Adrenal gland (tissue), 9 donors: ENCODE measurements at regions not wholly inside any gene's neighbourhood (a gene's known extent, or its start where the extent isn't known, plus 50 kb on each side); places are given as distances from the start of the nearest gene placed in this dataset.
A peak's percentile ranks its signal among the peaks of the same experiment; 100 is the strongest.

ENCODE experiments used
- DNase-seq, 7 donors: peaks; one replicate each; pipeline ENCODE4 v3.0.0-alpha.2; 2019 to 2020
- H3K27ac ChIP-seq, 5 donors: fragments of 200-600 bp; sonication (generic) in 4 of 5; 1 replicate in 3 of 5; 2 replicates in 2 of 5; pipeline versions ENCODE4 v1.5.1 to v1.8.0; 2016 to 2020; ENCODE audit warnings: mild to moderate bottlenecking in 1 of 5
- H3K27me3 ChIP-seq: fragments of 200-600 bp; 2 replicates; pipeline ENCODE4 v1.8.0; 2021
- H3K36me3 ChIP-seq, 2 donors: fragments of 200-600 bp; replicated peaks in 1 of 2; 1 replicate in 1 of 2; 2 replicates in 1 of 2; pipeline versions ENCODE4 v1.5.1 to v1.8.0; 2018 to 2022
- H3K4me1 ChIP-seq, 2 donors: fragments of 200-600 bp; replicated peaks in 1 of 2; 1 replicate in 1 of 2; 2 replicates in 1 of 2; pipeline versions ENCODE4 v1.5.1 to v1.8.0; 2018 to 2021
- H3K4me3 ChIP-seq, 4 donors: fragments of 200-600 bp; sonication (generic) in 3 of 4; one replicate each; pipeline ENCODE4 v1.5.1; 2016 to 2018
- H3K9me3 ChIP-seq, 3 donors: fragments of 200-600 bp; sonication (generic) in 1 of 3; replicated peaks in 1 of 3; 1 replicate in 2 of 3; 2 replicates in 1 of 3; pipeline versions ENCODE4 v1.5.1 to v1.8.0; 2016 to 2021
- CTCF ChIP-seq, 6 experiments: fragments of 450-650 bp in 4 of 6; fragments of 200-600 bp in 2 of 6; sonication (generic) in 1 of 6; IDR thresholded peaks; 1 replicate in 5 of 6; 2 replicates in 1 of 6; pipeline versions ENCODE4 v1.5.1 to v1.8.0; 2016 to 2021; ENCODE audit warnings: antibody characterized with exemption in 6 of 6, mild to moderate bottlenecking in 2 of 6, moderate library complexity in 1 of 6
- POLR2A ChIP-seq, 2 donors: fragments of 450-650 bp; IDR thresholded peaks; one replicate each; pipeline ENCODE4 v1.6.1; 2017; ENCODE audit warnings: antibody characterized with exemption in 2 of 2, mild to moderate bottlenecking in 2 of 2, moderate library complexity in 1 of 2
- WGBS, 4 donors: extraction: QIAGEN DNeasy Blood & Tissue Kit in 2 of 4; methylation state at CpG; one replicate each; pipeline versions ENCODE4 v1.1.5 to v1.1.7; 2013 to 2017; 5-methylcytosine and 5-hydroxymethylcytosine counted together
- intact Hi-C, 2 donors: fragments of 100-400 bp; cut with DNase I; formaldehyde crosslinking; loops; one replicate each; pipeline versions ENCODE4 v1.14.1 to v1.15.0; 2022 to 2023
- donor health status: healthy with polysubstance abuse.
- donor health status: Bipolar disorder and iron deficiency.
- donor health status: DM: yes; HTN: yes; CAD: no.
- donor health status: DM: no; HTN: no; CAD: no.
- donor health status: DM: no; HTN: no; CAD: no.

- WGBS, 4 donors, result 56 to 71% (median 66%) methylated on average over 2 of the region's 2 CpGs
- TF ChIP-seq POLR2A (IDR thresholded peaks at IDR 0.05), result no peak
- peak in 2 of 6 experiments; percentile 5 to 10 for TF ChIP-seq CTCF (IDR thresholded peaks at IDR 0.05)
- Histone ChIP-seq H3K9me3 (no peaks in the 10 kb centered on the region), H3K27ac (no peak overlapping the region), H3K36me3 (no peaks in the 10 kb centered on the region), H3K4me1 (no peaks in the 10 kb centered on the region), H3K4me3 (no peak overlapping the region), H3K27me3 (no peaks in the 10 kb centered on the region)
- DNase-seq, result no peak
- intact Hi-C loops, result no loop called here
These were observed 1537.6 kb upstream of the CDH9 start for GRCh38 chr5:28576022-28576421.

GRCh38 chr5:28575368-28575767, 1537.0 kb upstream of the CDH9 start:
- H3K4me3 ChIP-seq, result no peak overlapping the region
- H3K36me3 ChIP-seq, result no peaks in the 10 kb centered on the region
- no peak for DNase-seq
- intact Hi-C loops, result no loop called here
- no peaks in the 10 kb centered on the region for H3K27me3 ChIP-seq
- H3K27ac ChIP-seq, result no peak overlapping the region
- H3K9me3 ChIP-seq, result no peaks in the 10 kb centered on the region
- H3K4me1 ChIP-seq, result no peaks in the 10 kb centered on the region
- TF ChIP-seq POLR2A (IDR thresholded peaks at IDR 0.05) (no peak), CTCF (IDR thresholded peaks at IDR 0.05) (no peak)
- WGBS, 4 donors, result 82 to 94% (median 87%) methylated on average over 6 to 7 of the region's 7 CpGs

- H3K4me3 ChIP-seq, result no peak overlapping the region
- H3K27ac ChIP-seq, result no peak overlapping the region
- H3K36me3 ChIP-seq, result no peaks in the 10 kb centered on the region
- H3K9me3 ChIP-seq, result no peaks in the 10 kb centered on the region
- H3K27me3 ChIP-seq, result no peaks in the 10 kb centered on the region
- no peak for DNase-seq
- WGBS, 4 donors, result 91 to 96% (median 96%) methylated on average over 1 of the region's 1 CpG
- intact Hi-C loops, result no loop called here
- TF ChIP-seq CTCF (IDR thresholded peaks at IDR 0.05) (no peak), POLR2A (IDR thresholded peaks at IDR 0.05) (no peak)
- no peaks in the 10 kb centered on the region for H3K4me1 ChIP-seq
These were observed 1536.2 kb upstream of the CDH9 start for GRCh38 chr5:28574606-28575005.

GRCh38 chr5:28567048-28567447, 1528.7 kb upstream of the CDH9 start:
- TF ChIP-seq CTCF (IDR thresholded peaks at IDR 0.05) (no peak), POLR2A (IDR thresholded peaks at IDR 0.05) (no peak)
- WGBS, 4 donors, result 81 to 88% (median 83%) methylated on average over 6 of the region's 6 CpGs
- no peaks in the 10 kb centered on the region for H3K36me3 ChIP-seq
- no peaks in the 10 kb centered on the region for H3K4me1 ChIP-seq
- H3K27me3 ChIP-seq, result no peaks in the 10 kb centered on the region
- no peaks in the 10 kb centered on the region for H3K9me3 ChIP-seq
- H3K4me3 ChIP-seq, result no peak overlapping the region
- intact Hi-C loops, result no loop called here
- H3K27ac ChIP-seq, result no peak overlapping the region
- DNase-seq, result no peak
